HK-2 (cell line): ENCODE measurements at regions not wholly inside any gene's neighbourhood (a gene's known extent, or its start where the extent isn't known, plus 50 kb on each side); places are given as distances from the start of the nearest gene placed in this dataset.
"Not testable (repeated sequence)": the region's sequence is repeated elsewhere in the genome, so short reads cannot be mapped to it uniquely, and the experiment has no call there.

Source experiments
- DNase-seq: peaks from one replicate; pipeline ENCODE4 v3.0.0-alpha.2; 2018; ENCODE audit not compliant: unreplicated experiment

- not testable (repeated sequence) for DNase-seq
Observed at GRCh38 chr21:5065240-5066211, 5455.9 kb upstream of the TPTE start.

GRCh38 chr21:5066682-5067251, 5454.6 kb upstream of the TPTE start:
- DNase-seq, result not testable (repeated sequence)

GRCh38 chr21:5067326-5068048, 5453.9 kb upstream of the TPTE start:
- DNase-seq, result not testable (repeated sequence)

DNA sequence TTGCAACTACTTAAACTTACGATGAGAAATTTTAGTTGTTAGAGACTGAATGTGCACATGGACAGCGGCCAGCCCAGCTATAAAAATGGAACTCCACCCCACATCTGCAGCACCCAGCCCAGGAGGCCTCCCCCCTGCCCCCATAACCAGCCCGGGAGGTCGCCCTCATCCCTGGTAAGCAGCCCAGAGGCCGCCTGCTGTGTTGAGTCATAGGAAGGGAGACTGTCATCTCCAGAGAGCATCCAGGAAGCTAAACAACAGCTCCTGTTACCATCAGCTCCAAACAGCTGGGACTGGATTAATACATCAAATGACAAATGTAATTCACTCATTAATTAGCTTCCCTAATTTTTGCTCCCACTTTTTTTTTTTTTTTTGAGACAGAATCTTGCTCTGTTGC, 5452.7 kb upstream of the TPTE start:
- DNase-seq, result not testable (repeated sequence)

DNA sequence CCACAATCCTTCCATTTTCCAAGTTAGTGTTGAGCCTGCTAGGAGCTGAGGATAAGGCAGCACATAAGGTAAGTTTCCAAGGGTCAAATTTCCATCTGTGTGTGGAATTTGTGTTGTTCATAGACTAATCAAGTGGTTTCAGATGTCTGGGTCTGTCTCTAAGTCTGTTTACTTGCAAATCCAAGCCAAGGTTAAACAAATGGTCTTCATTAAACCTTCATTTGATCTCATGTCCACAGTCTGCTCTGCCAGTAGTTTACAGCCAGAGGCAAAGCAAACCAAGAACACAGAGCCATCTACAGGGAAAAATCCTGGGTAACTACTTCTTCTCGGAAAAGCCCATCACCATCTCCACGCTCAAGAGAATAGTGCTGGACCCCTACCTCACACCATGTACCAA, 5450.2 kb upstream of the TPTE start:
- DNase-seq, result not testable (repeated sequence)

DNA sequence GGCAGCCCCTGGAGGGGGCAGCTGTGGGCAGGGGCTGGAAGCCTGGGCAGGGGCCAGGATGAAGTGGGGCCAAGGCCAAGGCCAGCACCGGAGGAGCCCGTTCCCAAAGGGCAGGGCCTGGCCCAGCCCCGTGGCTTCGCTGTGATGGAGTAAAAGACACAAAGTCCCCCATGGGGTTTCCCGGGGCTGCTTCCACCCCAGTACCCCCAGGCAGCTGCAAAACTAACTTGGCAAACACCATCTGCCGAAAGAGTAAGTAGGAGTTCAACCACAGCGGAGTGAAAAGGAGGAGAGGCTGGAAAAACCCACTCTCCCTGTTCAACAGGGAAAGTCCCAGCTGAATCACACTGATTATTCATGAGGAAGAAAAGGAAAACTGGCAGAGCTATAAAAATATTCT, 5444.5 kb upstream of the TPTE start:
- DNase-seq, result not testable (repeated sequence)

DNA sequence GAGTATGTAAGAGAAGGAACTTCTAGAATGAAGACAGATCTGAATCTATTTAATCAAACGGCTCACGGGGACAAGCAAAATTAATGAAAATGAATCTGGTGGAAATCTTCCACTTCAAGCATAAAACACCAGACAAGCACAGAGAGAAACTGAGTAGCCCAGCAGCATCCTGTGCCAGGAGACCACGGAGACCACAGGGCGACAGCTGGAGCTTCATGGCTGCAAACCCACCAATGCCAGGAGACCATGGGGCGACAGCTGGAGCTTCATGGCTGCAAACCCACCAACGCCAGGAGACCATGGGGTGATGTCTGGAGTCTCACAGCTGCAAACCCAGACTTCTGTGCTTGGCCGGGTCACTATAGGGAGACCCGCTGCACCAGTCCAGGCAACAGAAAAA, 5442.0 kb upstream of the TPTE start:
- DNase-seq, result not testable (repeated sequence)

DNA sequence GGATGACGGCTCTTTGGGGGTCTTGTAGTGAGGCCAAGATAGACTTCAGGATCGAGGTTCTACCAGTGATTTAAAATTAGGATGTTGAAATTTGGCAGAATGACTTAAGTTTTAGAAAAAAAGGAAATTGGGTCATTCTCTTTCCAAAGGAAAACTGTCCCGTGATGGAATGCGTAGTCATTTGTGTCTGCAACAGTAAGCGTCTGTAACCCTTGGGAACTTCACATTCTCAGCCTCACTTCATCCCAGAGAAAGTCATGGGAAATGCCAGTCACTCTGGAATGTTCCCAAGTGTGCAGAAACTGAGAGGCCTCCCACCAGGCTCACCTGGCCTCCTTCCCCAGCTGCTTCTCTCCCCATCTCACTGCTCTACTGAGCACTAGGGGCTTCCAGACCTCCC, 5441.4 kb upstream of the TPTE start:
- not testable (repeated sequence) for DNase-seq

DNA sequence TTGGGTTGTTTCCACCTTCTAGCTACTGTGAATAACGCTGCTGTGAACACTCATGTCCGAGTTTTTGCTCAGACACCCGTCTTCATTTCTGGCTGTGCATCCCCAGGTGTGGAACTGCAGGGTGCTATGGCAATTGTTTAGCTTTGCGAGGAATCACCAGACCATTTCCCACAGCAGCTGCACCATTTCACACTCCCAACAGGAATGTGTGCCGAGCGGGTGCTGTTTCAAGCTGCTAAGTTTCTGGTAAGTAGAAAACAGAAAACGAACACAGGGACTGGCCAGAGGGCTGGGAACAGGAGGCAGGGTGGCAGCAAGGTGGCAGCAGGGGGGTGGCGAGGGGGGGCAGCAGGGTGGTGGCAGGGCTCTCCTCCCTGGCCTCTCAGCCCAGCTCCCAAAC, 5437.1 kb upstream of the TPTE start:
- DNase-seq, result not testable (repeated sequence)

DNA sequence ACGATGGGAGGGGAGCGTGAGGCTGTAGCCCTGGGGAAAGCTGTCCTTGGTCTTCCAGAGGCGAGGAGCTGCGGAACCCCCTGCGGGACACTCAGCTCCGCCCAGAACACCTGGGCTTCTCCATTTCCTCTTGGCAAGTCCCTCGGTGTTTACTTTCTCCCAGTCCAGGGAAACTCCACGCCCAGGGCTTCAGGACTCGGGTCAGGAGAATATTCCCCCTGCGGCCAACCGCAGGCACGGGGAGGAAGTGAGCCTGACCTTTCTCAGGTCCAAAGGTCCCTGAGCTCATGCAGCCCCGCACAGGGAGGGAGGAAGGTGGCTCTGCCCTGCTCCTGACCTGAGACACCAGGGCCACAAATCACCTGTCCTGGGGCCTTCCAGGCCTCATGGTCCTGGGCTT, 5435.9 kb upstream of the TPTE start:
- DNase-seq, result not testable (repeated sequence)

DNA sequence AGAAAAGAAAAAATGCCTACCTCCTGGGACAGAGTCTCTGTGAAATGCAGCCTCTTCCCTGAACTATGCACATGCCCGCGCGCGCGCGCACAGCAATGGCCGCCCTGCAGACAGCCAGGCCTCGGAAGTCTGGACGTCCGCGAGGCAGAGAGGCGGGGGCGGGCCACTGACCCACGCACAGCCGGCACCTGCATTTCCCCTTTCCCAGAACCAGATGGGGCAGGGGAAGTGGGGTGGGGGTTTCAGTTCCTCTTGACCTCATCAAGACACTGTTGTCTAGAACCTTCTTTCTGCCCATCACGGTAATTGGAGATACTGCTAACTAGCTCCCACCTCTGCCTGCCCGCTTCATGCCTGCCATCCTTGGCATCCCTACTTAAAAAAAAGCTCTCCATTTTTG, 5435.0 kb upstream of the TPTE start:
- DNase-seq, result not testable (repeated sequence)

- DNase-seq, result not testable (repeated sequence)
Observed at GRCh38 chr21:5088820-5089219, 5432.6 kb upstream of the TPTE start.

GRCh38 chr21:5089399-5090089, 5431.8 kb upstream of the TPTE start:
- not testable (repeated sequence) for DNase-seq

DNA sequence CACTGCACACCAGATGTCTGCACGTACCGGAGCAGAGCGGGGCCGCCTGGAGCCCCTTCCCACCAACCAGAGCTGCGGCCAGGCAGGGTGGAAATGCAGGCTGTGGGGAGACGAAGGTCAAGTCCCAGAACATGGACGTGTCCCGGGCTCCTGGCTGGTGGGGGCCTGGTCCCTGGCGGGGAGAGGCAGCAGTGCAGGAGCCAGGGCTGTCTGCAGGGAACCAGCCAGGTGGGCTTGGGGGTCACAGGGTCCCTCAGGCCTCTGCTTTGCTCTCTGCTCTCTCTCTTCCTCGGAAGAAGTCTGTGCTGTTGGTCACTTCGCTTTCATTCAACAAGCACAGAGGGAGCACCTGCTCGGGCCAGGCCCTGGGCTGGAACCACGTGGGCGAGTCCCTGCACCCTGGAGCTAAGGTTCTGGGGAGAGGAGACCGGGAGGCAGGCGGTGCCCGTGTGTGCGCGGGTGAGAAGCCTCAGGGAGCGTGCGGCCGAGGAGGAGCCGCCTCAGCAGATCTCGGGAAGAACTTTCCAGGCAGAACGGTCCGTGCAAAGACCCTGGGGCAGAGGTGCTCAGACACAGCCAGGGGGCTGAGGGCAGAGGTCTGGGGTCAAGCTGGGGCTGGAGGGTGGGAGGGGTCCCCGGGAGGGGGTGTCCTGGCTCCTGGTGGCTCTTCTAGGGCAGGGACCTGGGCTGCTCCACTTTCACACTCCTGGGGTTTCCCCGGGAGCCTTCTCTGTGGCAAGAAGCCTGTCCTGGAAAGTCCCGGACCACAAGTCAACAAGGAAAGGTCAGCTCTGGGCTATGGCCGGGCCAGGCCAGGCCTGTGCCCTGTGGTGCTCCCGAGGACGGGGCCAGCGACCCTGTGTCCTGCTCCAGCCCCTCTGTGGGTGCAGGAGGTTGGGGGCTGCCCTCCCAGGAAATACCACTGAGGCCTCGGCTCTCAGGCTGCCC, 5431.0 kb upstream of the TPTE start:
- DNase-seq, result not testable (repeated sequence)

DNA sequence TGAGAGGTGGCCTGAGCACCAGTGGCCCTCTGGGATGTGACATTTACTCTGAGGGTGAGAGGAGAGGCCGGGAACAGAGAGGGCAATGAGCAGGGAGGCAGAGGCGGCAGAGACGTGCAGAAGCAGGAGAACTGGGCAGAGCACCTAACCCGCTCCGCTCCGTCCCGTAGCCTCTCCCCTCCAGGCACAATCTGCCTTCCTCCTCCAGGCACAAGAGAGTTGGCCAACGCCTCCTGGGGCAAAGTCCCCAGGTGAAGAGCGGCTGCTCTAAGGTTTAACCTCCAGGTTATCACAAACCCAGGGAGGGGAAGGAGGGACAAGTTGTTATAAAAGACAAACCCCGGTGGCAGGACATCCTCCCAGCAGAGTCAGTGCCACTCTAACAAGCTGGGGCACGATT, 5430.1 kb upstream of the TPTE start:
- not testable (repeated sequence) for DNase-seq

DNA sequence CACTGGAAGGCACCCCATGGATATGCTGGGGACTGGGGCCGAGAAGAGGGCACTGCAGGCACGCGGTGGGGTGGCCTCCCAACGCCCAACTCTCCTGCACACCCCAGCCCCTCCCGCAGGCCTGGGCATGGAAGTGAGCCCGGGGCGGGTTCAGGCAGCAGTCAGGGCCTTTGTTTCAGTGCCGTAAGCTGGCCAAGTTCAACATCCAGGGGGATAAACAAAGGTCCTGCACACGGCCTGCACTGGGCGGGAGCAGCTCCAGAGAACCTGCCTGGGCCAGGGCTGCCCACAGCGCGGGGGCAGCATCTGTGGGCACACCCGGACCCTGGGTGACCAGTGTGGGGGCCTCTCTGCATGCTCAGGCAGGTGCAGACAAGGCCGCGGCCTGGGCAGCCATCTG, 5425.8 kb upstream of the TPTE start:
- DNase-seq, result not testable (repeated sequence)

DNA sequence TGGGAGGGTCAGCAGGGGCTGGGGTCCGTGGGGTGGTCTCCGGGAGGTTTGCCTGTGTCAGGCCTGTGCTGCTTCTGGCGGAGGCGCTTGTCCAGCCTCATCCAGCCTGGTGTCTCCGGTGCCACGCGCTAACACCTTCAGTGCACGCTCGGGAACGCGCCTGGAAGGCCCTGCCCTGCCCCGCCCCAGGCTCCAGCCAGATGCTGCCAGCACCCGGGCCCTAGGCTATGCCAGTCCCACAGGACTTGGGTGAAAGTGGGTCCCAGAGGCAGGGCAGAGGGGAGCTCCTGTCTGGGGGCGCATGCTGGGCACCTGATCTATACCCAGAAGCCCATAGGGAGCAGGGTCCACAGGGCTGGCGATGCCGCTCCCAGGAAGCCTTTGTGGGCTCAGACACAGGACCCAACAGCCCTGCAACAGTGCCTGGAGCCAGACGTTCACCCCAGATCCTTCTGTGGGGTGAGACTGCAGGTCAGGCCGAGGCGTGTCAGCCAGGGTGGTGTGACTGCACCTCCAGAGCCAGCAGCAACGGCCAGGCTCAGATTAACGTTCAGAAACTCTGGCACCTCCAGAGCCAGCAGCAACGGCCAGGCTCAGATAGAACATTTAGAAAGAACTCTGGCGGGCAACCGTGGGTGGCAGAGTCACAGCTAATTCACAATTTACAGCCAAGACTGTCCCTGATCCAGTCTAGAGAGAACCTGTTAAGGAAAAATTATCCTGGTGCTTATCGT, 5423.2 kb upstream of the TPTE start:
- DNase-seq, result not testable (repeated sequence)

- not testable (repeated sequence) for DNase-seq
Observed at GRCh38 chr21:5100604-5101174, 5420.7 kb upstream of the TPTE start.

DNA sequence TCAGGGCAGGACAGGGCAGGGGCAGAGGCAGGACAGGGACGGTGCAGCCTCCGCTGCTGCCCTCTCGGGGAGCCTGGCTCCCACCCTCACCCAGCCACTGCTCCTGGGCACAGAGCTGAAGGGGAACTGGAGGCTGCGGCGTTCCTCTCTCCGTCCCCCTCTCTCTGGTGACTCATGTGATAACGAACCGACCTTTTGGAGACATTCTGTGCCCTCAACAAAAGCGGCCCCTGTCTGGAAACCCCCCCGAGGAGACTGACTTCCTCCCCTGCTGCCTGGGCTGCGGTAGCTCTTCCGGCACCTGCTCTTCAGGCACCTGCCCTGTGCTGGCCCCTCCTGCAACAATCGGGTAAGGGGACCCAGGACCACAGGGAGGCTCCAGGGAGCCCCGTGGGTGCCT, 5419.6 kb upstream of the TPTE start:
- not testable (repeated sequence) for DNase-seq
